NCI-H1694 treated with DMSO at 0.1 percent for 48 hours (cell line): ENCODE measurements at regions not wholly inside any gene's neighbourhood (a gene's known extent, or its start where the extent isn't known, plus 50 kb on each side); places are given as distances from the start of the nearest gene placed in this dataset.

Source experiments
- DNase-seq: peaks from one replicate; lab custom pipeline; 2025; lab: John Stamatoyannopoulos, UW

GRCh38 chr9:89880721-89881120 is 275.9 kb downstream of the GADD45G start:
- no peak for DNase-seq

GRCh38 chr9:89881431-89881830 is 276.6 kb downstream of the GADD45G start:
- DNase-seq = no peak

- DNase-seq = no peak
These were observed 278.1 kb downstream of the GADD45G start for GRCh38 chr9:89882930-89883361.

- no peak for DNase-seq
These were observed 278.9 kb downstream of the GADD45G start for GRCh38 chr9:89883401-89884341.

GRCh38 chr9:89884356-89885083 is 279.7 kb downstream of the GADD45G start:
- DNase-seq = no peak

- no peak for DNase-seq
These were observed 280.3 kb downstream of the GADD45G start for GRCh38 chr9:89885156-89885555.

- no peak for DNase-seq
These were observed 281.5 kb downstream of the GADD45G start for GRCh38 chr9:89886281-89886700.

- DNase-seq = no peak
These were observed 282.5 kb downstream of the GADD45G start for GRCh38 chr9:89887286-89887685.

- DNase-seq = no peak
These were observed 283.4 kb downstream of the GADD45G start for GRCh38 chr9:89888233-89888632.

- DNase-seq = no peak
These were observed 283.9 kb downstream of the GADD45G start for GRCh38 chr9:89888677-89889076.

GRCh38 chr9:89889865-89890264 is 285.1 kb downstream of the GADD45G start:
- no peak for DNase-seq

GRCh38 chr9:89890326-89890980 is 285.6 kb downstream of the GADD45G start:
- DNase-seq = no peak

- DNase-seq = no peak
These were observed 286.4 kb downstream of the GADD45G start for GRCh38 chr9:89891221-89891590.

- DNase-seq = no peak
These were observed 286.9 kb downstream of the GADD45G start for GRCh38 chr9:89891591-89892304.

GRCh38 chr9:89892920-89893319 is 288.1 kb downstream of the GADD45G start:
- DNase-seq = no peak

- no peak for DNase-seq
These were observed 289.1 kb downstream of the GADD45G start for GRCh38 chr9:89893886-89894285.

- DNase-seq = no peak
These were observed 292.1 kb downstream of the GADD45G start for GRCh38 chr9:89896806-89897340.

GRCh38 chr9:89899573-89899972 is 294.8 kb downstream of the GADD45G start:
- DNase-seq = no peak

- no peak for DNase-seq
These were observed 297.1 kb downstream of the GADD45G start for GRCh38 chr9:89901920-89902319.

GRCh38 chr9:89902450-89903140 is 297.8 kb downstream of the GADD45G start:
- DNase-seq = no peak

- no peak for DNase-seq
These were observed 298.3 kb downstream of the GADD45G start for GRCh38 chr9:89903141-89903475.
